ENCODE measurements at regions not wholly inside any gene's neighbourhood (a gene's known extent, or its start where the extent isn't known, plus 50 kb on each side); places are given as distances from the start of the nearest gene placed in this dataset.
A peak's percentile ranks its signal among the peaks of the same experiment; 100 is the strongest.
"Not testable (repeated sequence)": the region's sequence is repeated elsewhere in the genome, so short reads cannot be mapped to it uniquely, and the experiment has no call there.

DNA sequence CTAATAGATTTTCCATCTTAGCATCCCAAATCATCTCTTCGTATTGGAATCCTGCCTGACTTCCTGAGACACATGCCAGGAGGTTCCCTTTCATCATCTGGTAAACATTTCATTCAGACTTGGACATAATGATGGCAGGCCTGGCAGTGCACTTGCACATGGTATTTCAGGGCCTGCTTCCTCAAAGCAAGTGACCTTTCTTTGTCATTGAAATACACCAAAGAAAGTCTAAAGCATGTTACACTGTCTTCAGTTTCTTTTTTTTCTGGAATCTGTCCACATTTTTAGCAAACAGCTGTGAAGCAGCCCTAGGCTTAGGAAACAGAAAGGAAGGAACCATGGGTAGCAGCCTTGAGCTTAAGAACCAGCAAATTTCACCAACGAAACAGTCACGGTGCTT lies 205.9 kb upstream of the VCX start:
- no peak for DNase-seq

DNA sequence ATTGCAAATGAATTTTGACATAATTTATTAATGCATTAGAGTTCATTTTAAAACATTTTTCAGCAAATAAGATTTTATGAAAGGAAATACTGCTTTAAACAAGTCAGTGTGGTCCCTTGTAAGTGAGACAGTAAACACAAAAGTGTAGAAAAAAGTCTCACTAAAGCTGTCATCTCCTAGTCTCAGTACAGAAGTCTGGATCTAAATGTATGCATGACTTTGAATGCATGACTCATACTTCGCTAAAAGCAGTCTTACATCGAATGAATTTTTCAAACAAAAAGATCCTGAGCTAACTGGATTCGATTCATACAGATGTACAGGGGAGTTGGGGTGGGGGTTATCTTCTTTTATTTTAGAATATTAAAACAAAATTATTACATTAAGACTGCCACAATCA lies 207.4 kb upstream of the VCX start:
- no peak for DNase-seq

DNA sequence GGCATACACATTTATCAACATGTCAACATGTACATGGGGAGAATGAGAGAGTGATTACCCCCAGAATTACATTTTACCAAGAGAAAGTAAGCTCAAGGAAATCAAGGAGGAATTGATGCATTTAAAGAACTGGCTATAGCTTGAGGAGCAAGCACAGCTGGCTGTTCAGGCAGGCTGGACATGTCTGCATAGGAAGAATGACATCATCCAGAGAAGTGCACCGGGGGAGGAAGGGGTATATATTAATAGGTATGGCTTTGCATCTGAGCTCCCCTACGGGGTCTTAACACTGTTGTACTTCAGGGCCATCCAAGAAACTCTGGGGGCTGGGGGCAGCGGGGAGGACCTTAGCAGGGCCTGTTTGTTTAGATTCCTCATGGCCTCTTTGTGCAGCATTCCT lies 222.4 kb upstream of the VCX start:
- DNase-seq: no peak

DNA sequence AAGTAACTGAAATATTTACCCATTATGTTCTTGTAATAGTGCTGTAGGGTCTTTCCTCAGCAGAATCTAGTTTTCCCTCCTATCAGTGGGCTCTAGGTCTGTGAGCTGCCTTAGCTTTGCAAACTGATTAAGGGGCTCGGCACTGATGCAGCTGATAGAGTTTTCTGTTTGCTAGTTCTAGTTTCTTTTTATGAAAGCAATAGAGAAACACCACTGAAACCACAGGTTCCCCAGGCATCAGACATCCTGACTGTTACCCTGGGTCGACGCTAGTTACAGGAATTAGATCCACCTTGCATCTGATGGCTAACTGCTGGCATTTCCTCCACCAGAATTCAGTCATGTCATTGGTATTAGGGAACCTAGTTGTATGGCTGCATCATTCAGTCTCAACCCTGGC lies 225.0 kb upstream of the VCX start:
- DNase-seq: no peak

DNA sequence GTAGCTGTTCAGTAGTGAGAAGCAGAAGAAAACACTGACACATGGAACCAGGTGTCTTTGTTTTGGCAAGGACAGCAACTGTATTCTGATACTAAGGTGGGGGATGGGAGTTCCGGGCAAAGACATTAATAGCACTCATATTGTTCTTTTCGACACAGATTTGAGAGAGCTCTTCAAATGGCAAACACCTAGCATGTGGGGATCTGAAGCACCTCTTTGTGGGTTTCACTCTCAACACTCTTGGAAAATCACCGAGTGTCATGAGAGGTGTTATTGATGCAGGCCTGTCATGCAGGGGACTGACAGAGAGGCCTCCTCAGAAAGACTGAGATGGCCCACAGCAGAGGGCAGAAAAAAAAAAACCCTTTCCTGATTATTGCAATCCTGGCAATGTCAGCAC lies 228.4 kb upstream of the VCX start:
- DNase-seq: no peak

DNA sequence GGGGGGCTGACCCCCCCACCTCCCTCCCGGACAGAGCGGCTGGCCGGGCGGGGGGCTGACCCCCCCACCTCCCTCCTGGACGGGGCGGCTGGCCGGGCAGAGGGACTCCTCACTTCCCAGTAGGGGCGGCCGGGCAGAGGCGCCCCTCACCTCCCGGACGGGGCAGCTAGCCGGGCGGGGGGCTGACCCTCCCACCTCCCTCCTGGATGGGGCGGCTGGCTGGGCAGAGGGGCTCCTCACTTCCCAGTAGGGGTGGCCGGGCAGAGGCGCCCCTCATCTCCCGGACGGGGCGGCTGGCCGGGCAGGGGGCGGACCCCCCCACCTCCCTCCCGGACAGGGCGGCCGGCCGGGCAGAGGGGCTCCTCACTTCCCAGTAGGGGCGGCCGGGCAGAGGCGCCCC lies 234.3 kb upstream of the VCX start:
- not testable (repeated sequence) for DNase-seq

DNA sequence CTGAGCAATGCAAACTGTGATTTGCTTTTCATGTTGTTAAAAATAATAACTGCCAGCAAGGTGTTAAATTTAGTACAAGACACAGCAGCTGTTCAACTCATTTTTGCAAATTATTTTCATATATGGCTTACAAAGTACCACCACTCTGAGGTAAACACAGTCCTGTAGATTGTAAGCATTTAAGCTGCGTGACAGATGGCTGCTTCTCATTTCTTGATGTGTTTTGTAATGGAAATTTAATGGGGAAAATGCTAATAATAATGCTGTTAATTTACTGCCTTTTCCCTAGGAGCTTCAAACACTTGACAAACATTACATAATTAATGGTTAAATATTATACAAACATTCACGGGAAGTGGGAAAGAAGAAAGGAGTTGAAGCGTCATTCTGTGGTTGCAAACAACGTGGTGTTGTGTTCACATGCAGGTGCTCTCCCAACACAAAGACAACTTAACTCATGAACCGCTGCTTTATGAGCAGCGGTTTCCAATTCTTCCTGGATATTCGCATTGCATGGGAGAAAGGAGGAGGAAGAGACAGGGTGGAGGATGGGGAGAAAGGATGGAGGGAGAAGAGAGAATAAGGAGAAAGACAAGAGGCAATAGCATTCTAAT lies 236.8 kb upstream of the VCX start:
- DNase-seq: no peak

DNA sequence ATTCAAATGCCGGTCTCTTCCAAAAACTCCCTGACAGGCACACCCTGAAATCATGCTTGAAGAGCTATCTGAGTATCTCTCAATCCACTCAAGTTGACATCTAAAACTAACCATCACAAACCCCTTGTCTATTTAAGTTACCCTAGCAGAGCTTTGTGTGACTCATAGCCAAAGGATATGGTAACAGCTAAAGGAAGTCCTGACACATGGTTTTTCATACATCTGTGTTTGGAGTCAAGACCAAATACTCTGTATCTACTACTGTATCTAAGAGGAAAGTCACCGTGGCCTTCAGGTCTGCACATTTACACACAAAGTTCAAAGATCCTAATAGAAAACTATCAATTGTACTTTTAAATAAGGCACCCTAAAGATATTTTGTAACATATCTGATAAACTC lies 239.6 kb upstream of the VCX start:
- no peak for DNase-seq

DNA sequence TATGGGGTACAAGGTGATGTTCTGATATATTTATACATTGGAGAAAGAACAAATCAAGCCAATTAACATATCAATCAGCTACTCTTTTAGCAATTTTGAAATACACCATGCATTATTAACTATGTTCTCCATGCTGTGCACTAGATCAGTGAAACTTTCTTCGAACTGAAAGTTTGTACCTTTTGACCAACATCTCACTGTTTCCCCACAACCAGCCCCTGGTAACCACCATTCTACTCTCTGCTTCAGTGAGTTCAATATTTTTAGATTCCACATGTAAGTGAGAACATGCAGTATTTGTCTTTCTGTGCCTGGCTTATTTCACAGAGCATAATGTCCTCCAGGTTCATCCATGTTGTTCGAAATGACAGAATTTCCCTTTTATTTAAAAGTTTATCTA lies 246.1 kb upstream of the VCX start:
- no peak for DNase-seq

DNA sequence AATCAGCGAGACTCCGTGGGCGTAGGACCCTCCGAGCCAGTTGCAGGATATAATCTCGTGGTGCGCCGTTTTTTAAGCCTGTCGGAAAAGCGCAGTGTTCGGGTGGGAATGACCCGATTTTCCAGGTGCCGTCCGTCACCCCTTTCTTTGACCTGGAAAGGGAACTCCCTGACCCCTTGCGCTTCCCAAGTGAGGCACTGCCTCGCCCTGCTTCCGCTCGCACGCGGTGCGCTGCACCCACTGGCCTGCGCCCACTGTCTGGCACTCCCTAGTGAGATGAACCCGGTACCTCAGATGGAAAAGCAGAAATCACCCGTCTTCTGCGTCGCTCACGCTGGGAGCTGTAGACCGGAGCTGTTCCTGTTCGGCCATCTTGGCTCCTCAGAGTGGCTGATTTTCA lies 249.6 kb upstream of the VCX start:
- DNase-seq: not testable (repeated sequence)

DNA sequence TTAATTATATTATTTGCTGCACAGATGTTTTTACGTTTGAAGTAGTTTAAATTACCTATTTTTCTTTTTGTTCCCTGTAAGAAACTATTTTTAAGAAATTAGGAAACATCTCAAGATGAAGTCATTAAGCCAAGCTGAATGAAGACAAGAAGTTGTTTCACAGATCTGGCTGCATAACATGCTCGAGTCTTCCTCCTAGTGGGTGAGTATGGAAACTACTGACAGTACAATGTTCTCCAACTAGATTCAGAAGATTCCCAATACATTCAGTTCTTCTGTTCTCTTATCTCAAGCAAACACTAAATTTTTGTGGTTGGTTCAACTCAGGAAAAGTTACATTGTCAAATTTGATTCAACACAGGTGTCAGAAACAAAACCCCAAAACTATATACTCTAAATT lies 256.8 kb upstream of the VCX start:
- DNase-seq: peak; percentile 16

DNA sequence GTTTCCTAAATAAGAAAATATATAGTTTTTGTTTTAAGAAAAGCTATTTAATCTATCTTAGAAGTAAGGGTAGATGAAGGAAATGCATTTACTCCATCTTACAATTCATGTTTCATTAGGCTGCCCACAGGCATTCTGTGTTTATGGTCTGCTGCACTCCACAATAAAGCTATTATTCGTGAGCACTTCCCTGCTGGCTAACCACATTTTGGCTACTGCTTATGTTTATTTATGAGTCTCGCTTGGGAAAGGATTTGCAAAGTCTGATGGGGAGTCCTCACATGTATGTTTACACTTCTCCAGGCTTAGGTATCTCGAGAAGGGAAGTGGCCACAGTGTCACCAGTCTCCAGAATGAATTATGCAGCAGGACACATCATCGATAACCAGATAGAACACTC lies 260.8 kb upstream of the VCX start:
- no peak for DNase-seq

DNA sequence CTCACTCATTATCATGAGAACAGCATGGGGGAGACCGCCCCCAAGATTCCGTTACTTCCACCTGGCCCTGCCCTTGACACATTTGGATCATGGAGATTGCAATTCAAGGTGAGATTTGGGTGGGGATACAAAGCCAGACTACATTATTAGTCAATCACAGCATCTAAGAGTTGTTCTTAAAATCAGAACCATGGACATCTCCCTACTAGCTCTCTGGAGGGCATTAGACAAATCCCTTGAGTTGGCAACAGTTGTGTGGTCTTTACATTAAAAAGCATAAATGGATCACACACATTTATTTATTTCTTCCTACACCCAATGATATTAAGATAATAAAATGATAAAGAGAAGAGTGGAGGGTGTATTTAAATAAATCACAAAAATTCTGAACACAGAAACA lies 262.8 kb upstream of the VCX start:
- no peak for DNase-seq

DNA sequence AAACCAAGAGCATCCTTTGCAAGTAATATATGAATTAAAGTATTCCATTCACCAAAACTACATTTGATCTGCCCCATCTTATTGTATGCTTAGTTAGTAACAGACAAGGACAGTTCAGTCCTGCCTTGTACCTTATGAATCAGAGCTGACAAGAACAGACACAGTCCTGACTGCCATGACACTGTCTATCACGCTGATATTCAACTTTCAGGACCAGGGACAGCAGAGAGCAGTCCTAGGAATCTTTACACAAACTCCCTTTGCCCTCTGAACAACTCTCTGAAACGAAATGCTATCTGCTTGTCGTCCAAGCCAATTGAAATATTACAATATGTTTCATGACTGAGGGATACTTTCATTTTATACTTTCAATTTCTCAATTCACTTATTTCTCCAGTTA lies 268.6 kb upstream of the VCX start:
- DNase-seq: no peak

DNA sequence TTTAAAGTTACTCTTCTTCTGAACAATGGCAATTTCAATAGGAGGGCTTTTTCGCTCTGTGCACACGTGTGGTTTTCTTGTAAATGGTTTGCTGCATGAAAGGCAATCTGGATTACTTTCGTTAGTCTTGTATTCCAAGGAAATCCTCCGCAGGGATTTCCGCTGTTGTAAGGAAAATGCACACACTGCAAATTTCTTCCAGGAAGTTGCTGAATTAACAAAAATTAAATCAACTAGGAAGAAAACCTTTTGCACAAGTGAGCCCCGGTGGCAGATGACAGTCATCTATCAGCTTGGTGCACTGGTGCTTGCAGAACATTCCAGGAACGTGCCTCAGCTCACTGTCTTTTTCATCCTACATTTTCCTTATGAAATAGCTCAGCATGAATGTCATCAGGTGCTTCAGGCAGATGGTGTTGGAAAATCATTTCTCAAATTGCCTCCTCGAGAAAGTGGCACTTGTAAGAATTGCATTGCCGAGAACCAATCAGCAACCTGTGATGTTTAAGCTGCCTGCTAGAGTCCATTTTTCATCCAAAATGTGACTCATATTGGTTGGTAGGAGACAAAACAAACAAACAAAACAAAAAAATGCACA lies 272.4 kb upstream of the VCX start:
- DNase-seq: no peak

DNA sequence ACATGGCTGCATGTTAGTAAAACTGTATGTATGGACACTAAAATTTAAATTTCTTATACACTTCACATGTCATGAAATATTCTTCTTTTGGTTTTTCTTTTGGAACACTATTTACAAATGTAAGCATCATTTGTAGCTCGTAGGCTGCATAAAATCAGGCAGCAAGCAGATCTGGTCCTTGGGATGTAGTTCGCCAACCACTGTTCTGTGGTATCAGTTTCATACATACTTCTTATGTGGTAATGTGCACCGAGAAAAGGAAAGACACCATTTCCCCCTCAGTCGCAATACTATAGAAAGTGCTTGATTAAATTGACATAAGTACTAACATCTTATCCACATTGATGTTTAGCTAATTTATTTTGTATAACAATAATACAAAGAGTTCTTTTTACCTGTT lies 274.4 kb upstream of the VCX start:
- no peak for DNase-seq

DNA sequence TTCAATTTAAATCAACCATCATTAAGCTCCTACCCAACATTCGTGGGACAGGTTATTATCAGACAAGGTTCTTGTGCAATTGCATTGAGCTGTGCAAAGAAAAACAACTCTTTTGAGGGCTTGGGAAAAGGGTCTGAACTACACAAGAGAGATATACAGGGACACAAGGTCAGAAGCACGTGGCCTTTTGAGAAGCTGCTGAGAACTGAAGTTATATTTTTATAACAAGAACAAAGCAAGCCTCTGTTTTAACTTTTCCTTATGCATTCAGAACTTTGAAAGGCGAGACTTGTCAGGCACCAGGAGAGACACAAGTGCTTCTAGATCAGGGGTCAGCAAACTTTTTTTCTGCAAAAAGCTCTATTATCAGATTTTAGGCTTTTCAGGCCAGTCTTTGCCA lies 274.8 kb upstream of the VCX start:
- DNase-seq: no peak

DNA sequence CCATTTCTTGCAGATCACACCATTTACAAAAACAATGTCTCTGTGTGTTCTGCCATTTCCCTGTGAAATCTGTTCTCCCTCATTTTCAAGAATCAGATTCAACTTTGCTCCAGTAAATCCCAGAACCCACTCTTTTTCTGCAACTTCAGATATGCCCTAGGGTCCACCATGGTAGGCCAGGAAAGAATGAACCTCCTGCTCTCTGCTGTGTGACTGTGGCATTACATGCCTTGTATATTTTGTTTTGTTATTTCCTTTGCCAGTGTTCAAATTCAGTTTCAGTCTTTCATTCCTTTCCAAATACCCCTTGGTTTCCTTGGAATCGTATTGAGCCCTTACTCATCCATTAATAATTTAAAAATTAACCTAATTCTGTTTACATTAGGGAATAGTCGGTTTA lies 290.2 kb upstream of the VCX start:
- peak; percentile 0 for DNase-seq

DNA sequence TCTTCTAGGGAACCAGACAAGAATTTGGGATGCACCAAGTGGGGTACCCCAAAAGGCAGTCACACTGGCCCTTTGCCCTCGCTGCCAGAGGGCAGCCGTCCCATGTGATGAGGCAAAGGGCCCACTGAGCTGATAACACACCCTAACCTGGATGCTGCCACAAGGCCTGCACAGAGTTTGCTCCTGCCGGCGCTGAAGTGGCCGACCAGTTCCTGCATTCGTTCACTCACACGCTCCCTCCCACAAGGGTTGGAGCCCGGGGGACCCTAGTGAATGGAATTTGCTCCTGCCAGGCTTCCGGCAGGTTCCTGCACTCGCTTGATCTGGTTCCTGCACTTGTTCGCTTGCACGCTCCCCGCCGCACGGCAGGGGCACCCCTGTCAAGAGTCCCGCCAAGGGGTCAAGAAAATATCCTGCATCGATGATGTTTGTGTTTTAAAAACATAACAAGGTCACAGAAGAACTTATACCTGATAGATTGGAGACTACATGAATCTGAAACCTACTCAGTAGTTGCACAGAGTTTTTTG lies 296.4 kb upstream of the VCX start:
- DNase-seq: no peak

DNA sequence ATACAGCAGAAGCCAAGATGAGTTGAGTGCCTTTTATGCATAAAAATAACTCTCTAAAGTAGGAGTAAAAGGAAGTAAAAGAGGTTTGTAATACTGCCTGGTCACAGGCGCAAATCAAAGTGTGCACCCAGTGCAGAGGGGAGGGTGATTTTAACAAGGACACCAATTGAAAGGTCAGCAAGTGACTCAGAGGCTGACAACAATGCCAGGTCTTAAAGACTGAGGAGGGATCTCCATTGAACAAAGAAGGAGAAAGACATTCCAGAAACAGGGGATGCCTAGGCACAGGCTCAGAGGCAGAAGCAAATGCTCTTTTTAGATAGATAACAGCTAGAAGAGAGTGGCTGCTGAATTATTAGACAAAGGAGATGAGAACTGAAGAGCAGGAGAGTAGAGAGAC lies 297.4 kb upstream of the VCX start:
- DNase-seq: no peak

DNA sequence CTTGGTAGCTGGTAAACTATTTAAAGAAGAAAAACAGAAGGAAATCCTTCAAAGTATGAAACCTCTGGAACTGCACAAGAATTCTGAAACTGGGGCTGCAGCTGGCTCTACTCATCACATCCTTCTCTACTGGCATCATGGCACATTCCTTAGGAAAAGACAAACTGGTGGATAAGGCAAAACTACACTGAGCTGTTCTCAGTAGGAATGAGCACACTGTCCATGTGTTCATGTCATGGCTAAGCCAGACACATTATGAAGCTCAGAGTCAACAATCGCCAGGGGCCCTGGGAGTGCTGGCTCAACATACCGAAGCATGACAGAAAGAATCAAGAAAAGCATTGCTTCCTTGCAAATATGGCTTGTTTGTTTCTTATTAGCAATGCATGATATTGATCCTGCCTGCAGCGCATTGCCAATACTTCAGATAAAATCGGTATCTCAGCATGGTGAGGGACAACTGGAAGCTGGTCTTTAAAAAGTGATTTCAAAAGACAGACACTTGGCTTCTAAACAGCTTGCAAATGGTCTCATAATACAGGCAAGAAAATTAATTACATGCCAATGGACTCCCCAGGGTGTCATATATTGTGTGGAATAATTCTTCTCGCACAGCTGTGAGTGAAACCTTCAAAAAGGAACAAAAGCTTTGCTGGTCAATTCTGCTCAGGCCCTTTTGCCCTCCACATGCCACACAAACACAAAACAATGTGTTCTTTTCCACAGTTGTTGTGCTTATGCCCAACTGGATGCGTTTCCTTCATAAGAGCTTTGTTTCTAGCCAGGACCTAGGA lies 300.2 kb upstream of the VCX start:
- no peak for DNase-seq

DNA sequence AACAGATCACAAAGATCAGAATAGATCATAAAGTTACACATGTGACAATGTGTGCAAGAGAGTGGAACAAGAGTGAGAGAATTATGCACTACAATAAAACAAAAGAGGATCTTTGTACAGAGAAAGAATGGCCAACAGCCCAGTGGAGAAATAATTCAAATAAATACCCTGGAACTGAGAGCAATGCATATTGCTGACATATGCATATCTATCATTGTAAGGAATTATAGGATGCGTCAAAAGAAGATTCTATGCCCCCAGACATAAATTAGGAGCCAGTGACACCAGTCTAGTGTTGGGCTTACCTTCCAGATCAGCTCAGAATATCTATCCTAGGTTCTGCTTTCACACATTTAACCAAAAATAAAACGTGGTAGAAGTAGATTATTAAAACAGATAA lies 320.1 kb upstream of the VCX start:
- no peak for DNase-seq

DNA sequence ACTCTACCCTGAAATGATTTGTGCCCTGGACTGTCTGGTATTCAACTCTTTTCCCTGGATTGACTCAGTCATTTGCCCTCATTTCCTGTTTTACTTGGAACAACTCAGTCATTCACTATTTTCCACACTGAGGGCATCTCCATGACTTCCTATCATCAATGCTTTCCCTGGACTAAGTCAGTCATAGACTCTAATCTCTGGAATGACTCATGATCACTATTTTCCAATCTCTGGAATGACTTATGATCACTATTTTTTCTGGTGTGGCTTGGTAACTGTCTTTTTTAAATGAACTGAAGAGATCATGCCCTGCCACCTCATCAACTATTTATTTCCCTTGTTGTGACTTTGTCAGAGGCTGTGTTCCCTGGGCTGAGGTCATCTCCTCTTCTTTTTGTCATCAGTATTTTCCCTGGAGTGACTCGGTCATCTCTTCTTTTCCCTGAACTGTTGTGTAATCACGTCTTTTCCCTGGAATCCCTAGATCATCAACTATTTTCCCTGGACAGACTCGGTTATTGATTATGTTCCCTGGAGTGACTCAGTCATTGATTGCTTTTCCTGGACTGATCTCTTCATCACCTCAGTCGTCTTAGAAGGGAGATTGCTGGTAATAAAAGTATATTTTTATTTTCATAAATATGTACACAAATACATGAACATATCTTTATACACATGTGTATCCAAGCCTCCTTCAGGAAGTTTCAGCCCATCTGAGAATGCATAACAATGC lies 327.1 kb upstream of the VCX start:
- DNase-seq: no peak

Measured in OCI-M1 (cell line).